ENCODE measurements at regions not wholly inside any gene's neighbourhood (a gene's known extent, or its start where the extent isn't known, plus 50 kb on each side); places are given as distances from the start of the nearest gene placed in this dataset.

- TF ChIP-seq PKNOX1 (IDR thresholded peaks at IDR 0.05) (peak; percentile 90), SUPT20H (IDR thresholded peaks at IDR 0.05; ENCODE audit: borderline replicate concordance, control insufficient read depth, low read depth, low read length) (no peak), KLF5 (IDR thresholded peaks at IDR 0.05; ENCODE audit: partially characterized antibody) (no peak), ATF2 (IDR thresholded peaks at IDR 0.05; ENCODE audit: low read length) (peak; percentile 98), RAD51 (IDR thresholded peaks at IDR 0.05) (peak; percentile 99), ESRRA (IDR thresholded peaks at IDR 0.05; ENCODE audit: low read length) (peak; percentile 94), STAT3 (IDR thresholded peaks at IDR 0.05; ENCODE audit: low read depth, low read length) (peak; percentile 97), JUNB (IDR thresholded peaks at IDR 0.05) (peak; percentile 98), CEBPB (IDR thresholded peaks at IDR 0.05; ENCODE audit: borderline replicate concordance in 1 of 2, low read depth in 2 of 2, low read length in 2 of 2) (peak; percentile 65 to 89; a peak in 3 of 4 replicates), PBX3 (IDR thresholded peaks at IDR 0.05; ENCODE audit: insufficient replicate concordance, low read depth, low read length) (peak; percentile 4), ZNF24 (IDR thresholded peaks at IDR 0.05) (peak; percentile 74), ATF7 (IDR thresholded peaks at IDR 0.05; ENCODE audit: low read depth) (peak; percentile 97), TCF12 (IDR thresholded peaks at IDR 0.05; ENCODE audit: low read depth, low read length) (0 out of 2 replicates have a peak, but pooled peaks have one; percentile 10), CTCF (IDR thresholded peaks at IDR 0.05 in 2 of 3, conservative IDR thresholded peaks at IDR 0.05 in 1 of 3; ENCODE audit: control insufficient read depth in 2 of 3, extremely low read depth in 1 of 3, insufficient read depth in 1 of 3, low read depth in 3 of 3, low read length in 3 of 3) (peak in 1 of 3 experiments; percentile 17; a peak in 1 of 6 replicates), ZNF274 (IDR thresholded peaks at IDR 0.05; ENCODE audit: insufficient read depth, insufficient read length) (no peak), CUX1 (IDR thresholded peaks at IDR 0.05; ENCODE audit: insufficient replicate concordance, low read depth, low read length) (no peak)
Observed at GRCh38 chr6:15901141-15902115, 227.5 kb upstream of the MYLIP start (continued).

All from GM12878 (cell line).